ENCODE measurements at regions not wholly inside any gene's neighbourhood (a gene's known extent, or its start where the extent isn't known, plus 50 kb on each side); places are given as distances from the start of the nearest gene placed in this dataset.
"Not testable (repeated sequence)": the region's sequence is repeated elsewhere in the genome, so short reads cannot be mapped to it uniquely, and the experiment has no call there.

DNA sequence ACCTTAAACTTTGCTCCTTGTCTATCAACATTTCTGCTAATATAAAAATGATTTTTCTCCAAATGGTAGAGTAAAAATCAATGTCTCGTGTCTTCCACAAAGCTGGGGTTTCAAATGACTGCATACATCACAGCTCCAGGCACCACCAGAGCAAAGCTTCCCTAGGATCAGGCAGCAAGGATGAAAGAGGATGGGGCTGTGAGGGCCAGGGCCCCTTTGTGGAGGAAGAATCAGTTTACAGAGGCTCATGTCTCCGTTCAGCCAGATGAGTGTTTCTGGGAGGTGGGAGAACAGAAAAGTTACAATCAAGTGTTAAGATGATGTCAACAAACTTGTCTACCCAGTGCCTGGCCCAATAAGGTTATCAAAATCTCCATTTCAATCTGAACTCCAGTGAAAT lies 105.5 kb downstream of the BDH1 start:
- DNase-seq (ENCODE audit: low spot score) = no peak
- TF ChIP-seq, protein P1, sequence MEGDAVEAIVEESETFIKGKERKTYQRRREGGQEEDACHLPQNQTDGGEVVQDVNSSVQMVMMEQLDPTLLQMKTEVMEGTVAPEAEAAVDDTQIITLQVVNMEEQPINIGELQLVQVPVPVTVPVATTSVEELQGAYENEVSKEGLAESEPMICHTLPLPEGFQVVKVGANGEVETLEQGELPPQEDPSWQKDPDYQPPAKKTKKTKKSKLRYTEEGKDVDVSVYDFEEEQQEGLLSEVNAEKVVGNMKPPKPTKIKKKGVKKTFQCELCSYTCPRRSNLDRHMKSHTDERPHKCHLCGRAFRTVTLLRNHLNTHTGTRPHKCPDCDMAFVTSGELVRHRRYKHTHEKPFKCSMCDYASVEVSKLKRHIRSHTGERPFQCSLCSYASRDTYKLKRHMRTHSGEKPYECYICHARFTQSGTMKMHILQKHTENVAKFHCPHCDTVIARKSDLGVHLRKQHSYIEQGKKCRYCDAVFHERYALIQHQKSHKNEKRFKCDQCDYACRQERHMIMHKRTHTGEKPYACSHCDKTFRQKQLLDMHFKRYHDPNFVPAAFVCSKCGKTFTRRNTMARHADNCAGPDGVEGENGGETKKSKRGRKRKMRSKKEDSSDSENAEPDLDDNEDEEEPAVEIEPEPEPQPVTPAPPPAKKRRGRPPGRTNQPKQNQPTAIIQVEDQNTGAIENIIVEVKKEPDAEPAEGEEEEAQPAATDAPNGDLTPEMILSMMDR (IDR thresholded peaks at IDR 0.05; ENCODE audit: extremely low read depth, insufficient read depth, missing control alignments) = no peak
- in situ Hi-C loops (cut with MboI; ENCODE audit: low pct_unique_long_range_greater_than_20kb, low sequenced_read_pairs, unreplicated experiment) = no loop called here

DNA sequence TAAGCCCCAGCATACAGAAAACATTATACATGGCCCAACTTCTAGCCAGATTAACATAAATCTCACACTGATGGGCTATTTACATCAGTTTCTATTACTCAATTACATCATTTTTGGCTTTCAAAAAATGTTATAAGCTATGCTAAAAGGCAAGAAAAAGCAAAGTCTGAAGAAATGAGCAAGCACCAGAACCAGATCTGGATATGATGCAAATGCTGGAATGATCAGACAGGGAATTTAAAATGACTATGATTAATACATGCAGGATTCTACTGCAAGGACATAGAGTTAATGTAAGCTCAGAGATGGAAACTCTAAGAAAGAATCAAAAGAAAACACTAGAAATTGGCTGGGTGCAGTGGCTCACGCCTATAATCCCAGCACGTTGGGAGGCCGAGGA lies 106.6 kb downstream of the BDH1 start:
- DNase-seq (ENCODE audit: low spot score); in situ Hi-C loops (cut with MboI; ENCODE audit: low pct_unique_long_range_greater_than_20kb, low sequenced_read_pairs, unreplicated experiment): not testable (repeated sequence)

DNA sequence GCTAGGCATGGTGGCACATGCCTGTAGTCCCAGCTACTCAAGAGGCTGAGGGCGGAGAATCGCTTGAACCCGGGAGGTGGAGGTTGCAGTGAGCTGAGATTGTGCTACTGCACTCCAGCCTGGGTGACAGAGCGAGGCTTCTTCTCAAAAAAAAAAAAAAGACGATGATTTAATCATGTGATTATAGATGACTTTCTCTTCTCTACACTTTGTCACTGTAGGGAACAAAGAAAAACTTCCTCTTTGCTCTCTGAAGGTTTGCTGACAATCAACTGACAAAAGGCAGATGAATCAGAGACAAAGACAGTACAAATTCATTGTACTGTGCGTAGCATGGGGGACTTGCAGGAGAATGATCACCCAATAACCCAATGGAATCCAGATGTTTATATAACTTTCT lies 108.0 kb downstream of the BDH1 start:
- in situ Hi-C loops (cut with MboI; ENCODE audit: low pct_unique_long_range_greater_than_20kb, low sequenced_read_pairs, unreplicated experiment); DNase-seq (ENCODE audit: low spot score): not testable (repeated sequence)

DNA sequence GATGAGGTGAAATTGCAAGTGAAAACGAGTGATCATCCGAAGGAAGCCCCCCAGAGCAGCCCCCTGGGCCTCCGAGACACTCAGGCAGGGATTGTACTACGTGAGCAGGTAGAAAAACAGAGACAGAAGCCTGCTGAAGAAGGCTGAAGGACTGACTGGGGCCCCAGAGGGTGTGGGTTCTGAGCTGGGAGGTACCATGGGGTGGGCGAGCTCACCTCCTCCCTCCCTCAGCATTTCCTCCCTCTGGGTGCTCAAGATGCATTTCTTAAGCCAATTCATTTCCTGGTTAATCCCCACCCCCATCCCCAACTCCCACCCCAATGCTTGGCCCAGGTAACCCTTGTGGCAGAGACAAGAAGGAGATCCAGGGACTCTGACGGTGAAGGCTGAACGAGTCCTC lies 108.7 kb downstream of the BDH1 start:
- TF ChIP-seq, protein P1 (IDR thresholded peaks at IDR 0.05; ENCODE audit: extremely low read depth, insufficient read depth, missing control alignments) = no peak
- in situ Hi-C loops (cut with MboI; ENCODE audit: low pct_unique_long_range_greater_than_20kb, low sequenced_read_pairs, unreplicated experiment) = no loop called here
- no peak for DNase-seq (ENCODE audit: low spot score)

DNA sequence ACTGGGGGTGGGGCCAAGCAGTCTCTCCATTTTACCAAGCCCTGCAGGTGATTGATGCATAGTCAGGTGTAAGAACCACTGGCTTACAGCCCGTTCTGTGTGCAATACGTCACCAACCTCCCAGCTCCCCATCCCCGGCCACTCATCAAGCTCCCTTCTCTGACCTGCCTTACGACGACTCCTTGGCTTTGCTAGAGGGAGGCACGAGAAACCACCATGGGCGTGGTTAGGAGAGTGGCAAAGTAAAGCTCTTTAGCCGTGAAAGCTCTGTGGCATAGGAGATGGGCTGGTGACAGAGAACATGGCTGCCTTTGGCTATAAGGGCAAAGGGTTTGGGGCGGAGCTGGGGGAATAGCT lies 109.1 kb downstream of the BDH1 start:
- in situ Hi-C loops (cut with MboI; ENCODE audit: low pct_unique_long_range_greater_than_20kb, low sequenced_read_pairs, unreplicated experiment) = no loop called here
- no peak for DNase-seq (ENCODE audit: low spot score)
- TF ChIP-seq, protein P1 (IDR thresholded peaks at IDR 0.05; ENCODE audit: extremely low read depth, insufficient read depth, missing control alignments) = no peak

DNA sequence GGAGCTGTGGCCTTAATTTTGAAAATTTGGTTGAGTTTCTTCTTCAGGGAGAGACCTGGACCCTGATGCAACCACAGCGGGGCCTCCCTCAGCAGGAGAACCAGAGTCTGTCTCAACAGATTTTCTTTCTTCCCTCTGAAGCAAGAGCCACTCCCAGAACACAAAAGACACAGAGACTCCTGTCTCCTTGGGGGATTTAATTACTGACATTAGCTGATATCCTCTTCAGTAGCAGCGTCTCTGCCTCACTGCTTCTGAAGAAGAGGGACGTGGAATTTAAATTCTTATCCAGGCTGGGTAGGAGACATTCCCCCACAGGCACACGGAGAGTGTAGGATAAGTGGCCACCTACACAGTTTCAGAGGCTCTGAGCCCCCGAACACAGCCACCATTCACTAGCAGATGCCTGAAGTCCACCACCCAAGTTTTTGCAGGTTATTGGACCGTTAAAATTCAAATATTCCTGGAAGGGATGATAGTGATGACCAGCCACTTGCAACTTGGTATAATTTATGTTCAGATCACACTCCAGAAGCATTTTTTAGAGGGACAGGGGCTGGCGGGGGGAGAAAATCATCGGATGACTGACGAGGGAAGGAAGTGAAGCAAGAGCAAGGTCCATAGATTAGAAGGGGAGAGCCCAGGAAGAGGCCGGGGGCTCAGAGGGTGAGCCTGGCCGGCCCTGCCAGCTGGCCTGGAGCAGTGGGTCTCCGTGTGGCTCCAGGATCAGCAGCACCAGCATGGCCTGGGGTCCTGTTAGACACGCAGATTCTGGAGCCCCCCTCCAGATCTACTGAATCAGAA lies 109.7 kb downstream of the BDH1 start:
- TF ChIP-seq, protein P1 (IDR thresholded peaks at IDR 0.05; ENCODE audit: extremely low read depth, insufficient read depth, missing control alignments) = no peak
- no peak for DNase-seq (ENCODE audit: low spot score)
- in situ Hi-C loops (cut with MboI; ENCODE audit: low pct_unique_long_range_greater_than_20kb, low sequenced_read_pairs, unreplicated experiment) = no loop called here

DNA sequence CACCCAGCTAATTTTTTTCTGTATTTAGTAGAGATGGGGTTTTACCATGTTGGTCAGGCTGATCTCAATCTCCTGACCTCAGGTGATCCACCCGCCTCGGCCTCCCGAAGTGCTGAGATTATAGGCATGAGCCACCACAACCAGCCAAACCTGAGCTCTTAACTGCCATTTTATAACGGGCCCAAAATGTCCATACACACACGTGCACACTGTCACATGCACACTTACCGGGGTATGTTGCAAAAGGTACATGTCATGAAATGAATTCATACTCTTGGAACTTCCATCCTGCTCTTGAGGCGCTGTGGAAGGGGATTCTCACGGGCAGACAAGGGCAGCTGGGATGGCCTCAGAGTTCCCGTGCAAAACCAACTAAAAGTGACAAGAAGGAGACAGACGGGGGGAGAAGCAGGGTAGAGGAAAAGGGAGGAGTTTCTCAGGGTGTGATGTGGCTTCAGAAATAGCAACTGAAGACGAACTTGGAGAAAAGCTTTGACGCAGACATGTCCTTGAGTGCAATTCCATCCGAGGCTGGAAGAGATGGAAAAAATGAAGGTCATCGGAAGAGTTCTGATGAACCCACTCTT lies 110.9 kb downstream of the BDH1 start:
- TF ChIP-seq, protein P1 (IDR thresholded peaks at IDR 0.05; ENCODE audit: extremely low read depth, insufficient read depth, missing control alignments) = no peak
- DNase-seq (ENCODE audit: low spot score) = no peak
- in situ Hi-C loops (cut with MboI; ENCODE audit: low pct_unique_long_range_greater_than_20kb, low sequenced_read_pairs, unreplicated experiment) = no loop called here
